IPS-NIHi7 (cell line): ENCODE measurements at regions not wholly inside any gene's neighbourhood (a gene's known extent, or its start where the extent isn't known, plus 50 kb on each side); places are given as distances from the start of the nearest gene placed in this dataset.

Source experiments
- DNase-seq: peaks from one replicate; pipeline ENCODE4 v3.0.0; 2012; ENCODE audit warnings: mixed read lengths; ENCODE audit errors: extremely low spot score

GRCh38 chr17:73783382-73783766, 139.1 kb upstream of the SDK2 start:
- no peak for DNase-seq

GRCh38 chr17:73783945-73784603, 139.8 kb upstream of the SDK2 start:
- no peak for DNase-seq

- no peak for DNase-seq
Measured at GRCh38 chr17:73785496-73785895, 141.3 kb upstream of the SDK2 start.

GRCh38 chr17:73785958-73786743, 141.9 kb upstream of the SDK2 start:
- peak; percentile 56 for DNase-seq

- DNase-seq = no peak
Measured at GRCh38 chr17:73787076-73788059, 143.1 kb upstream of the SDK2 start.

- DNase-seq = no peak
Measured at GRCh38 chr17:73788111-73788510, 143.9 kb upstream of the SDK2 start.

GRCh38 chr17:73791121-73791520, 146.9 kb upstream of the SDK2 start:
- DNase-seq = no peak

- no peak for DNase-seq
Measured at GRCh38 chr17:73791631-73792030, 147.4 kb upstream of the SDK2 start.

GRCh38 chr17:73792994-73793393, 148.7 kb upstream of the SDK2 start:
- DNase-seq = no peak

GRCh38 chr17:73794336-73794735, 150.1 kb upstream of the SDK2 start:
- DNase-seq = no peak

- DNase-seq = no peak
Measured at GRCh38 chr17:73795730-73796129, 151.5 kb upstream of the SDK2 start.

GRCh38 chr17:73797594-73798110, 153.4 kb upstream of the SDK2 start:
- no peak for DNase-seq

GRCh38 chr17:73798111-73798748, 154.0 kb upstream of the SDK2 start:
- no peak for DNase-seq

- no peak for DNase-seq
Measured at GRCh38 chr17:73799096-73799495, 154.9 kb upstream of the SDK2 start.

GRCh38 chr17:73799781-73800627, 155.8 kb upstream of the SDK2 start:
- DNase-seq = no peak

- no peak for DNase-seq
Measured at GRCh38 chr17:73800893-73801292, 156.6 kb upstream of the SDK2 start.

GRCh38 chr17:73801455-73802100, 157.3 kb upstream of the SDK2 start:
- no peak for DNase-seq

- no peak for DNase-seq
Measured at GRCh38 chr17:73802314-73802713, 158.1 kb upstream of the SDK2 start.

GRCh38 chr17:73802871-73803270, 158.6 kb upstream of the SDK2 start:
- DNase-seq = no peak

- no peak for DNase-seq
Measured at GRCh38 chr17:73803964-73804435, 159.8 kb upstream of the SDK2 start.
